ENCODE measurements at regions not wholly inside any gene's neighbourhood (a gene's known extent, or its start where the extent isn't known, plus 50 kb on each side); places are given as distances from the start of the nearest gene placed in this dataset.

DNA sequence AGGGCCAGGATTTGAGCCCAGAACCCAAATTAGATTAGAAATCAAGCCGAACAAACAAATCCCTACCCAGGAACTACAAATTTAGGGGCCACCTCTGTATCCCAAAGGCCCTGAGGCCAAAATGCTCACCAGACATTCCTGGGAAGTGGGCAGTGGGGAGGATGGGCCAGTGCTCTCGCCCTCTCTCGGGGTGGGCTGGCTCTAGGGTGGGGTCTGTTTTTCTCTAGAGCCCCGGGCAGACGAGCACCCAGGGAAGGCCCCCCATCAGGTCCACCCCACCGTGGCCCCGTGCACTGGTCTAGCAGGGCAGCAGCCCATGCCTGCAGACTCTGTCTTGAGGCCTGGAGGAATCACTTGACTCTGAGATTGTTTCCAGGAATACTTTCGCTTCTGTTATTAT, 252.0 kb downstream of the RRAGC start:
- Mint-ChIP-seq H3K9me3 (no peaks in the 10 kb centered on the region), H3K27ac (no peak overlapping the region), H3K27me3 (ENCODE audit: insufficient read depth, low read depth) (peaks cover 18% of the 10 kb centered on the region), H3K4me1 (peaks cover 19% of the 10 kb centered on the region), H3K4me3 (no peak overlapping the region), H3K36me3 (no peaks in the 10 kb centered on the region)
- Histone ChIP-seq H3K4me3 (no peak overlapping the region), H4K20me1 (ENCODE audit: low read depth) (no peaks in the 10 kb centered on the region), H3K36me3 (no peaks in the 10 kb centered on the region), H3K9me3 (ENCODE audit: low read depth) (no peaks in the 10 kb centered on the region), H3K9ac (no peak overlapping the region), H3K4me1 (peaks cover 10% of the 10 kb centered on the region), H3K27me3 (peaks cover 7% of the 10 kb centered on the region), H3F3A (ENCODE audit: low read depth) (no peaks in the 10 kb centered on the region), H3K4me2 (no peak overlapping the region), H3K79me2 (ENCODE audit: low read depth) (no peaks in the 10 kb centered on the region), H3K27ac (no peak overlapping the region), H2AFZ (replicated peaks) (no peak overlapping the region)
- DNase-seq (ENCODE audit: low spot score) = no peak
- TF ChIP-seq, protein P1, sequence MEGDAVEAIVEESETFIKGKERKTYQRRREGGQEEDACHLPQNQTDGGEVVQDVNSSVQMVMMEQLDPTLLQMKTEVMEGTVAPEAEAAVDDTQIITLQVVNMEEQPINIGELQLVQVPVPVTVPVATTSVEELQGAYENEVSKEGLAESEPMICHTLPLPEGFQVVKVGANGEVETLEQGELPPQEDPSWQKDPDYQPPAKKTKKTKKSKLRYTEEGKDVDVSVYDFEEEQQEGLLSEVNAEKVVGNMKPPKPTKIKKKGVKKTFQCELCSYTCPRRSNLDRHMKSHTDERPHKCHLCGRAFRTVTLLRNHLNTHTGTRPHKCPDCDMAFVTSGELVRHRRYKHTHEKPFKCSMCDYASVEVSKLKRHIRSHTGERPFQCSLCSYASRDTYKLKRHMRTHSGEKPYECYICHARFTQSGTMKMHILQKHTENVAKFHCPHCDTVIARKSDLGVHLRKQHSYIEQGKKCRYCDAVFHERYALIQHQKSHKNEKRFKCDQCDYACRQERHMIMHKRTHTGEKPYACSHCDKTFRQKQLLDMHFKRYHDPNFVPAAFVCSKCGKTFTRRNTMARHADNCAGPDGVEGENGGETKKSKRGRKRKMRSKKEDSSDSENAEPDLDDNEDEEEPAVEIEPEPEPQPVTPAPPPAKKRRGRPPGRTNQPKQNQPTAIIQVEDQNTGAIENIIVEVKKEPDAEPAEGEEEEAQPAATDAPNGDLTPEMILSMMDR (IDR thresholded peaks at IDR 0.05) = no peak
- TF ChIP-seq EZH2phosphoT487 (IDR thresholded peaks at IDR 0.05) = no peak
- no peak for TF ChIP-seq EZH2 (IDR thresholded peaks at IDR 0.05)

DNA sequence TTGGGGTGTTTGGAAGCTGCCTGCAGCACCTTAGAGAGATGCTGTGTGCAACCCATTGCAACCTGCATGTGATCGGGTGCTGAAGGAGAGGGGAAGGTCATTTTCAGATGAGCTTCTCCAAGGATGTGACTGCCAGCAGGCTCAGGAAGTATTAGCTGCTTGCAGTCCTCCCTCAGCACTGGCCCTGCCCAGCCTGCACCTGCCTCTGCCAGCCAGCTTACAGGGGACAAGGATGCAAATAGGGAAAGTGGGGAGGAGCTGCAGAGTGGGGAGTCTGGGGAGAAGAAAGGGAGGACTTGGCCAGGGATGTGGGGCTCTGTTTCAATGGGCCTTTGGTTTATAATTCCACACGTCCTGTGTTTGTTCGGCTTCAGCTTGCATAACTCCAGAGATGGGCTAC, 254.5 kb downstream of the RRAGC start:
- no peak overlapping the region for H3K4me3 ChIP-seq
- H3K36me3 Mint-ChIP-seq = no peaks in the 10 kb centered on the region
- no peaks in the 10 kb centered on the region for H3F3A ChIP-seq (ENCODE audit: low read depth)
- no peaks in the 10 kb centered on the region for H4K20me1 ChIP-seq (ENCODE audit: low read depth)
- no peaks in the 10 kb centered on the region for H3K79me2 ChIP-seq (ENCODE audit: low read depth)
- H3K36me3 ChIP-seq = no peaks in the 10 kb centered on the region
- H3K9ac ChIP-seq = no peak overlapping the region
- peak overlapping the region; percentile 62 for H3K27ac Mint-ChIP-seq
- H2AFZ ChIP-seq (replicated peaks) = no peak overlapping the region
- TF ChIP-seq EZH2 (IDR thresholded peaks at IDR 0.05) (no peak), EZH2phosphoT487 (IDR thresholded peaks at IDR 0.05) (no peak)
- TF ChIP-seq, protein P1 (IDR thresholded peaks at IDR 0.05) = no peak
- H3K4me1 Mint-ChIP-seq = peaks cover 11% of the 10 kb centered on the region
- peaks cover 11% of the 10 kb centered on the region for H3K27me3 Mint-ChIP-seq (ENCODE audit: insufficient read depth, low read depth)
- H3K9me3 ChIP-seq (ENCODE audit: low read depth) = no peaks in the 10 kb centered on the region
- peaks cover 7% of the 10 kb centered on the region for H3K27me3 ChIP-seq
- peaks cover 15% of the 10 kb centered on the region for H3K4me1 ChIP-seq
- H3K4me2 ChIP-seq = no peak overlapping the region
- H3K4me3 Mint-ChIP-seq = no peak overlapping the region
- no peaks in the 10 kb centered on the region for H3K9me3 Mint-ChIP-seq
- DNase-seq (ENCODE audit: low spot score) = no peak
- no peak overlapping the region for H3K27ac ChIP-seq

DNA sequence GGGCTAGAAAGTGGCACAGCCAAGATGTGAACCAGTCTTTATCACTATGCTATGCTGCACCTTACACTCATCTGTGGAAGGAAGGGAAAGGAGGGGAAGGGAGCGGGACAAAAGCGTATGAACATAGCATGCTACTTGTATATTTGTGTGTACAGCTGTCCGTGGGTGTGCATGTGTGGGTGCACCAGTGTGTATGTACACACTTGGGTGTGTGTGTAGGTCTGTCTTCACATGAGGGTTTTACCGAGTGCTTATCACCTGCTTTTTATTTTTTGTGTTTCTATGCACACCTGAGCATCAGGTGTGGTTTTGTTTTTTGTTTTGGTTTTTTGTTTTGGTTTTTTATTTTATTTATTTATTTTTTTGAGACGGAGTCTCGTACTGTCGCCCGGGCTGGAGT, 255.7 kb downstream of the RRAGC start:
- no peaks in the 10 kb centered on the region for H4K20me1 ChIP-seq (ENCODE audit: low read depth)
- Mint-ChIP-seq H3K4me1 (peaks cover 10% of the 10 kb centered on the region), H3K4me3 (no peak overlapping the region), H3K27ac (no peak overlapping the region), H3K27me3 (ENCODE audit: insufficient read depth, low read depth) (peaks cover 5% of the 10 kb centered on the region), H3K36me3 (no peaks in the 10 kb centered on the region), H3K9me3 (no peaks in the 10 kb centered on the region)
- H3K4me1 ChIP-seq = peaks cover 15% of the 10 kb centered on the region
- no peak overlapping the region for H3K4me3 ChIP-seq
- peaks cover 7% of the 10 kb centered on the region for H3K27me3 ChIP-seq
- H3K4me2 ChIP-seq = no peak overlapping the region
- DNase-seq (ENCODE audit: low spot score) = no peak
- no peaks in the 10 kb centered on the region for H3F3A ChIP-seq (ENCODE audit: low read depth)
- H2AFZ ChIP-seq (replicated peaks) = no peak overlapping the region
- H3K9ac ChIP-seq = no peak overlapping the region
- no peaks in the 10 kb centered on the region for H3K9me3 ChIP-seq (ENCODE audit: low read depth)
- no peaks in the 10 kb centered on the region for H3K79me2 ChIP-seq (ENCODE audit: low read depth)
- no peak for TF ChIP-seq EZH2 (IDR thresholded peaks at IDR 0.05)
- TF ChIP-seq, protein P1 (IDR thresholded peaks at IDR 0.05) = no peak
- TF ChIP-seq EZH2phosphoT487 (IDR thresholded peaks at IDR 0.05) = no peak
- no peak overlapping the region for H3K27ac ChIP-seq
- no peaks in the 10 kb centered on the region for H3K36me3 ChIP-seq
